ENCODE measurements at regions not wholly inside any gene's neighbourhood (a gene's known extent, or its start where the extent isn't known, plus 50 kb on each side); places are given as distances from the start of the nearest gene placed in this dataset.

GRCh38 chr20:48398506-48399449 is 429.0 kb downstream of the PREX1 start:
- TF ChIP-seq CTCF (IDR thresholded peaks at IDR 0.05) (no peak), MAX (CRISPR knock-in tag; IDR thresholded peaks at IDR 0.05) (no peak), USF1 (CRISPR knock-in tag; IDR thresholded peaks at IDR 0.05) (no peak), SP1 (CRISPR knock-in tag; conservative IDR thresholded peaks at IDR 0.05) (no peak), NR3C1 (CRISPR knock-in tag; conservative IDR thresholded peaks at IDR 0.05; ENCODE audit: low read depth) (no peak), IRF2 (CRISPR knock-in tag; IDR thresholded peaks at IDR 0.05; ENCODE audit: borderline replicate concordance, low read depth) (no peak)
